ENCODE measurements at regions not wholly inside any gene's neighbourhood (a gene's known extent, or its start where the extent isn't known, plus 50 kb on each side); places are given as distances from the start of the nearest gene placed in this dataset.

DNA sequence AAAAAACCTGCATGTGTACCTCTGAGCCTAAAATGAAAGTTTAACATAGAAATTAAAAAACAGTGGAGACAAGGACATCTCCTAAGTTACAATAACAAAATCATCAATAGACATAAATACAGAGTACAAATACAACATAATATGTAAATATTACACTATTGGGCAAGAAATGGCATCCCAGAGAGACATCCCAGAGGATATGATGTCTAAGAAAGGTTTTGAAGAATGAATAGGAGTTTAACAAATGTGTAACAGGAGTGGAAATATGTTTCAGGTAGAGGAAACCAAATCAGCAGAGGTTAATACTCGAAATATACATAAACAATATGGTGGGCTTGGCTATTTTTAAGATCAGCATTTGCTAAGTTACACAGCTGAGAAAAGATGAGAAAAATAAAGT lies 447.7 kb upstream of the MAF start:
- TF ChIP-seq, protein P1, sequence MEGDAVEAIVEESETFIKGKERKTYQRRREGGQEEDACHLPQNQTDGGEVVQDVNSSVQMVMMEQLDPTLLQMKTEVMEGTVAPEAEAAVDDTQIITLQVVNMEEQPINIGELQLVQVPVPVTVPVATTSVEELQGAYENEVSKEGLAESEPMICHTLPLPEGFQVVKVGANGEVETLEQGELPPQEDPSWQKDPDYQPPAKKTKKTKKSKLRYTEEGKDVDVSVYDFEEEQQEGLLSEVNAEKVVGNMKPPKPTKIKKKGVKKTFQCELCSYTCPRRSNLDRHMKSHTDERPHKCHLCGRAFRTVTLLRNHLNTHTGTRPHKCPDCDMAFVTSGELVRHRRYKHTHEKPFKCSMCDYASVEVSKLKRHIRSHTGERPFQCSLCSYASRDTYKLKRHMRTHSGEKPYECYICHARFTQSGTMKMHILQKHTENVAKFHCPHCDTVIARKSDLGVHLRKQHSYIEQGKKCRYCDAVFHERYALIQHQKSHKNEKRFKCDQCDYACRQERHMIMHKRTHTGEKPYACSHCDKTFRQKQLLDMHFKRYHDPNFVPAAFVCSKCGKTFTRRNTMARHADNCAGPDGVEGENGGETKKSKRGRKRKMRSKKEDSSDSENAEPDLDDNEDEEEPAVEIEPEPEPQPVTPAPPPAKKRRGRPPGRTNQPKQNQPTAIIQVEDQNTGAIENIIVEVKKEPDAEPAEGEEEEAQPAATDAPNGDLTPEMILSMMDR (IDR thresholded peaks at IDR 0.05; ENCODE audit: low read depth, low read length): no peak
- in situ Hi-C loops (cut with HindIII; ENCODE audit: low sequenced_read_pairs): no loop called here
- DNase-seq (ENCODE audit: low read depth, low spot score): no peak
- no peak overlapping the region for H3K4me3 ChIP-seq (ENCODE audit: low read depth, low read length)

GRCh38 chr16:80047842-80048241 lies 447.3 kb upstream of the MAF start:
- TF ChIP-seq, protein P1 (IDR thresholded peaks at IDR 0.05; ENCODE audit: low read depth, low read length): no peak
- no peak for DNase-seq (ENCODE audit: low read depth, low spot score)
- H3K4me3 ChIP-seq (ENCODE audit: low read depth, low read length): no peak overlapping the region
- in situ Hi-C loops (cut with HindIII; ENCODE audit: low sequenced_read_pairs): no loop called here

DNA sequence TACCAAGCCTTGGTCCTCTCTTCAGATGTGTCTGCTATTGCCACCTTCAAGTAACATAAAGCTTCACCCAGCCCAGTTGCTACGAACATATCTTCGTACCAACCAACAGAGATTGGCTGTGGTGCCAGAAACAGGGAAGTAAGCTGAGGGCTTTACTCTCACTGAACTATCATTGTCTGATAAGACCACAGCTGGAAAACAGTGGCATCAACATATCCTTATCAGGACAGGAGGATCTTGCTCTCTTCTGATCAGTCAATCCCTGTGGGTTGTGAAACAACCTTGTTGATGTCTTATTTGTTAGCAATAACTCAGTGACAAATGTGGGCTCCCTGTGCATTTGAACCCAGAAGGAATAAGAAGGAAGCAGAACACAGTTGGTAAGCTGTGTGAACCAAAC lies 446.3 kb upstream of the MAF start:
- no peak overlapping the region for H3K4me3 ChIP-seq (ENCODE audit: low read depth, low read length)
- DNase-seq (ENCODE audit: low read depth, low spot score): no peak
- TF ChIP-seq, protein P1 (IDR thresholded peaks at IDR 0.05; ENCODE audit: low read depth, low read length): no peak
- in situ Hi-C loops (cut with HindIII; ENCODE audit: low sequenced_read_pairs): no loop called here

- TF ChIP-seq, protein P1 (IDR thresholded peaks at IDR 0.05; ENCODE audit: low read depth, low read length): no peak
- DNase-seq (ENCODE audit: low read depth, low spot score): no peak
- in situ Hi-C loops (cut with HindIII; ENCODE audit: low sequenced_read_pairs): no loop called here
- H3K4me3 ChIP-seq (ENCODE audit: low read depth, low read length): no peak overlapping the region
These were observed 445.7 kb upstream of the MAF start for GRCh38 chr16:80046261-80046660.

DNA sequence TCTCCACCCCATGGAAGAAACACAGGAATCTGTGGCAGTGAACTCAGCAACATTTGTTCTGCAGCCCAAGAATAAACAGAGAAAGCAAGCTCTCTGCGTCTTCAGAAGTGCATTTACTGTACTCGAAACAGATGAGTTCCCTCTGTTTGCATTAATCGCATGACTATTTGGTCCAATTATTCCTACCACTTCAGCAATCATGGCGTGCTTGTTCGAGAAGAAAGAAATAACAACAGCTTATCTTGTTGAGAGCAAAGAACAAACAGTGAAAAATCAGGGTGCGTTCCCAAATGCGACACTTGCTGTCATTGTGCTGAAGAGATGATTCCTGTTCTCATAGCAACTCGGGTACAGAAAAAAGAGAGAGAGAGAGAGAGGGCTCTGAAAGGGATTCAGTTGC lies 445.3 kb upstream of the MAF start:
- in situ Hi-C loops (cut with HindIII; ENCODE audit: low sequenced_read_pairs): no loop called here
- DNase-seq (ENCODE audit: low read depth, low spot score): no peak
- TF ChIP-seq, protein P1 (IDR thresholded peaks at IDR 0.05; ENCODE audit: low read depth, low read length): no peak
- H3K4me3 ChIP-seq (ENCODE audit: low read depth, low read length): no peak overlapping the region

GRCh38 chr16:80041410-80041809 lies 440.9 kb upstream of the MAF start:
- no peak overlapping the region for H3K4me3 ChIP-seq (ENCODE audit: low read depth, low read length)
- in situ Hi-C loops (cut with HindIII; ENCODE audit: low sequenced_read_pairs): no loop called here
- TF ChIP-seq, protein P1 (IDR thresholded peaks at IDR 0.05; ENCODE audit: low read depth, low read length): no peak
- no peak for DNase-seq (ENCODE audit: low read depth, low spot score)

DNA sequence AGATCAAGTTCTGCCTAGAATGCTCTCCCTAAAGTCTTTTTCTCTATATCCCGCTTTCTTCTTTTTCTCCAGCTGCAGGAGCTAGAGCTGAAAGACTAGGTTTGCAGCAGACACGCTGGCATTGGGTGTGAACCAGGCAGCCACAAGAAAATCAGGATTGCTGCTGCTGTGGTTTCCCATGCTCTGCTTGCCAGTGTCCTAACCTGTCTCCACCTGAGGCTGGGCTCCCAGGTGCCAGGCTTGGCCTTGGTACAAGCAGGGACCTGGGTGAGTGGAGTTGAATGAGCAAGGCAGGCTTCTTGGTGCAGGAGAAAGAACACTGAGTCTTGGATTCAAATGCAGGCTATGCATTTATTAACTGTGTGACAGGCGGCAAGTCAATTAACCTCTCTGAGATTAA lies 440.3 kb upstream of the MAF start:
- no peak overlapping the region for H3K4me3 ChIP-seq (ENCODE audit: low read depth, low read length)
- in situ Hi-C loops (cut with HindIII; ENCODE audit: low sequenced_read_pairs): no loop called here
- TF ChIP-seq, protein P1 (IDR thresholded peaks at IDR 0.05; ENCODE audit: low read depth, low read length): no peak
- DNase-seq (ENCODE audit: low read depth, low spot score): no peak
